GM12878 (cell line): ENCODE measurements at regions not wholly inside any gene's neighbourhood (a gene's known extent, or its start where the extent isn't known, plus 50 kb on each side); places are given as distances from the start of the nearest gene placed in this dataset.

ENCODE experiments used
- ATAC-seq: fragments of 200-7000 bp; cut with Tn5 transposase; 3 replicates; pipeline ENCODE4 v1.9.1; 2020; ENCODE audit warnings: mild to moderate bottlenecking, moderate library complexity
- BruUV-seq: library from RNA; stranded (reverse); fragments of 400-500 nt; replicated peaks from 2 replicates; lab custom pipeline; 2021; lab: Mats Ljungman, UMichigan
- CTCF ChIA-PET: fragments of 300-600 bp; sonication (Branson Sonifier 250); formaldehyde crosslinking; extraction: SDS; loops from one replicate; lab custom pipeline; 2021; ENCODE audit warnings: inconsistent platforms; lab: Yijun Ruan, JAX
- POLR2A ChIA-PET: fragments of 350-600 bp; formaldehyde crosslinking; extraction: SDS; loops from one replicate; lab custom pipeline; 2021; ENCODE audit warnings: inconsistent platforms; lab: Charles Lee
- RAD21 ChIA-PET: fragments of 300-600 bp; sonication (Branson Sonifier 250); formaldehyde crosslinking; loops from one replicate; lab custom pipeline; 2023; ENCODE audit warnings: antibody characterized with exemption; ENCODE audit not compliant: unreplicated experiment; lab: Charles Lee
- SMC1A ChIA-PET: fragments of 300-600 bp; sonication (Branson Sonifier 250); formaldehyde crosslinking; loops from one replicate; lab custom pipeline; 2023; ENCODE audit not compliant: unreplicated experiment, uncharacterized antibody; lab: Charles Lee
- DNase-seq: peaks from one replicate; pipeline ENCODE4 v3.0.0-alpha.2; 2011; ENCODE audit warnings: low read depth, low spot score
- FAIRE-seq: peaks from 3 replicates; lab custom pipeline; 2011; peaks lifted over from hg19 to GRCh38; lab: Jason Lieb, UNC
- H2AFZ ChIP-seq: 2 replicates; pipeline ENCODE4 v1.6.0; 2011; ENCODE audit warnings: low read depth, low read length, control low read depth; ENCODE audit not compliant: control insufficient read depth
- H3K27ac ChIP-seq: 2 replicates; pipeline ENCODE4 v1.5.1; 2011; ENCODE audit warnings: control low read depth; ENCODE audit not compliant: control insufficient read depth, insufficient read depth
- H3K27me3 ChIP-seq, 2 experiments: replicated peaks in 1 of 2; 2 replicates each; pipeline versions ENCODE4 v1.6.0 to v1.6.1; 2011; ENCODE audit warnings: low read length in 1 of 2; ENCODE audit not compliant: control insufficient read depth in 2 of 2, insufficient read depth in 2 of 2
- H3K36me3 ChIP-seq, 2 experiments: 2 replicates each; pipeline ENCODE4 v1.5.1; 2011; ENCODE audit warnings: low read length in 1 of 2; ENCODE audit not compliant: control insufficient read depth in 2 of 2, insufficient read depth in 2 of 2
- H3K4me1 ChIP-seq: 2 replicates; pipeline ENCODE4 v1.6.1; 2011; ENCODE audit warnings: mild to moderate bottlenecking, low read length, moderate library complexity, mixed read lengths; ENCODE audit not compliant: control insufficient read depth, insufficient read depth
- H3K4me2 ChIP-seq: 2 replicates; pipeline ENCODE4 v1.6.0; 2011; ENCODE audit warnings: control low read depth; ENCODE audit not compliant: control insufficient read depth, insufficient read depth
- H3K4me3 ChIP-seq: fragments of 200-600 bp; sonication (generic); 2 replicates; pipeline ENCODE4 v1.5.1; 2016
- H3K79me2 ChIP-seq: 2 replicates; pipeline ENCODE4 v1.6.0; 2011; ENCODE audit warnings: low read length; ENCODE audit not compliant: control insufficient read depth, insufficient read depth
- H3K9ac ChIP-seq: 2 replicates; pipeline ENCODE4 v1.8.0; 2011; ENCODE audit warnings: low read length, control low read depth, mixed read lengths; ENCODE audit not compliant: control insufficient read depth, insufficient read depth
- H3K9me3 ChIP-seq: replicated peaks from 3 replicates; pipeline ENCODE4 v1.5.1; 2011; ENCODE audit warnings: mild to moderate bottlenecking, low read length; ENCODE audit not compliant: control insufficient read depth, insufficient read depth
- H4K20me1 ChIP-seq: 2 replicates; pipeline ENCODE4 v1.6.0; 2011; ENCODE audit not compliant: control insufficient read depth, insufficient read depth
- ATF3 ChIP-seq: IDR thresholded peaks from 2 replicates; pipeline ENCODE4 v1.6.1; 2011; ENCODE audit warnings: low read depth, mild to moderate bottlenecking, low read length, moderate library complexity, borderline replicate concordance; ENCODE audit errors: extremely low read depth
- CTCF ChIP-seq, 3 experiments: IDR thresholded peaks in 2 of 3; conservative IDR thresholded peaks in 1 of 3; 2 replicates each; pipeline ENCODE4 v1.5.1; 2011; ENCODE audit warnings: low read depth in 3 of 3, low read length in 3 of 3, mild to moderate bottlenecking in 3 of 3, control low read depth in 2 of 3, moderate library complexity in 2 of 3, inconsistent platforms in 1 of 3, mixed read lengths in 1 of 3; ENCODE audit not compliant: control insufficient read depth in 2 of 3, insufficient read depth in 1 of 3; ENCODE audit errors: extremely low read depth in 1 of 3
- GATAD2B ChIP-seq: fragments of 450-650 bp; conservative IDR thresholded peaks from 2 replicates; pipeline ENCODE4 v1.6.1; 2017; ENCODE audit warnings: low read depth, mild to moderate bottlenecking, moderate library complexity
- JUND ChIP-seq: IDR thresholded peaks from 2 replicates; pipeline ENCODE4 v1.6.1; 2012; ENCODE audit warnings: low read depth, mild to moderate bottlenecking, low read length, improper control_type of control experiment, moderate library complexity
- NFYB ChIP-seq: IDR thresholded peaks from 2 replicates; pipeline ENCODE4 v1.6.1; 2011; ENCODE audit warnings: low read depth, mild to moderate bottlenecking, low read length, improper control_type of control experiment, moderate library complexity; ENCODE audit not compliant: insufficient read depth
- NR2C1 ChIP-seq: fragments of 450-650 bp; IDR thresholded peaks from 2 replicates; pipeline ENCODE4 v1.6.1; 2017; ENCODE audit warnings: antibody characterized with exemption, mild to moderate bottlenecking, moderate library complexity
- POU2F2 ChIP-seq: IDR thresholded peaks from 3 replicates; pipeline ENCODE4 v1.6.1; 2011; ENCODE audit warnings: low read depth, mild to moderate bottlenecking, low read length, borderline replicate concordance
- RBBP5 ChIP-seq: fragments of 200-600 bp; sonication (generic); conservative IDR thresholded peaks from 2 replicates; pipeline ENCODE4 v1.6.1; 2016
- RCOR1 ChIP-seq: conservative IDR thresholded peaks from 2 replicates; pipeline ENCODE4 v1.6.1; 2012; ENCODE audit warnings: low read depth, low read length, improper control_type of control experiment
- RELB ChIP-seq: fragments of 450-650 bp; IDR thresholded peaks from 2 replicates; pipeline ENCODE4 v1.6.1; 2017; ENCODE audit warnings: low read depth, mild to moderate bottlenecking, moderate library complexity
- RFX5 ChIP-seq: IDR thresholded peaks from 2 replicates; pipeline ENCODE4 v1.6.1; 2011; ENCODE audit warnings: low read depth, low read length, improper control_type of control experiment
- SRF ChIP-seq, 2 experiments: IDR thresholded peaks; 2 replicates each; pipeline ENCODE4 v1.6.1; 2011; ENCODE audit warnings: low read depth in 2 of 2, low read length in 2 of 2, mild to moderate bottlenecking in 1 of 2, moderate library complexity in 1 of 2
- TBL1XR1 ChIP-seq: IDR thresholded peaks from 2 replicates; pipeline ENCODE4 v1.6.1; 2012; ENCODE audit warnings: low read depth, low read length, improper control_type of control experiment
- YBX1 ChIP-seq: fragments of 450-650 bp; IDR thresholded peaks from 2 replicates; pipeline ENCODE4 v1.6.1; 2016; ENCODE audit warnings: antibody characterized with exemption
- YY1 ChIP-seq: IDR thresholded peaks from 2 replicates; pipeline ENCODE4 v1.6.1; 2011; ENCODE audit warnings: low read depth, mild to moderate bottlenecking, low read length
- ZBTB4 ChIP-seq: fragments of 450-650 bp; formaldehyde crosslinking; IDR thresholded peaks from 2 replicates; pipeline ENCODE4 v1.4.0; 2022; ENCODE audit warnings: mild to moderate bottlenecking, moderate library complexity
- WGBS: methylation state at CpG from one replicate; pipeline ENCODE4 v1.1.6; 2016; ENCODE audit warnings: low lambda C conversion rate; ENCODE audit not compliant: insufficient replicate concordance, insufficient coverage; ENCODE audit errors: missing lambda C conversion rate; 5-methylcytosine and 5-hydroxymethylcytosine counted together
- in situ Hi-C: fragments of 300-500 bp; cut with MboI; formaldehyde crosslinking; loops from 9 replicates; pipeline ENCODE4 v1.14.3; 2018; ENCODE audit warnings: mixed read lengths
- intact Hi-C: fragments of 100-400 bp; cut with micrococcal nuclease; formaldehyde crosslinking; loops from one replicate; pipeline ENCODE4 v1.14.2; 2022; ENCODE audit not compliant: unreplicated experiment

GRCh38 chr9:74334271-74334670, 162.9 kb upstream of the RORB start:
- Histone ChIP-seq H3K79me2 (no peaks in the 10 kb centered on the region), H3K27ac (no peak overlapping the region), H3K9ac (no peak overlapping the region), H3K27me3 (no peaks in the 10 kb centered on the region; a peak in 1 of 4 replicates), H3K4me2 (no peak overlapping the region), H4K20me1 (no peaks in the 10 kb centered on the region), H3K4me1 (no peaks in the 10 kb centered on the region), H3K36me3 (no peaks in the 10 kb centered on the region), H3K4me3 (no peak overlapping the region), H3K9me3 (no peaks in the 10 kb centered on the region), H2AFZ (no peak overlapping the region)
- ChIA-PET CTCF (no interaction called here), SMC1A (no interaction called here), RAD21 (no interaction called here), POLR2A (no interaction called here)
- in situ Hi-C loops: no loop called here
- FAIRE-seq (no peak), DNase-seq (no peak), ATAC-seq (no peak)
- TF ChIP-seq YBX1 (no peak), RFX5 (no peak), YY1 (no peak), RCOR1 (no peak), GATAD2B (no peak), ATF3 (no peak), POU2F2 (no peak), RELB (no peak), SRF (IDR thresholded peaks at IDR 0.05; ENCODE audit: low read depth in 2 of 2, low read length in 2 of 2) (no peak), CTCF (IDR thresholded peaks at IDR 0.05 in 2 of 3, conservative IDR thresholded peaks at IDR 0.05 in 1 of 3; ENCODE audit: control insufficient read depth in 2 of 3, extremely low read depth in 1 of 3, insufficient read depth in 1 of 3, low read depth in 3 of 3, low read length in 3 of 3) (no peak), JUND (no peak), NR2C1 (no peak), ZBTB4 (CRISPR knock-in tag) (no peak), NFYB (no peak), TBL1XR1 (no peak), RBBP5 (no peak)
- no TSS peak for BruUV-seq
- intact Hi-C loops: no loop called here
- 38% methylated on average over 2 of the region's 2 CpGs for WGBS
